Natural killer cell treated with Interleukin-12 subunit alpha and Interleukin-12 subunit beta and Interleukin-15 and Interleukin-18, amount 100 ng/mL, for 72 hours (primary cell): ENCODE measurements at regions not wholly inside any gene's neighbourhood (a gene's known extent, or its start where the extent isn't known, plus 50 kb on each side); places are given as distances from the start of the nearest gene placed in this dataset.
"Not testable (repeated sequence)": the region's sequence is repeated elsewhere in the genome, so short reads cannot be mapped to it uniquely, and the experiment has no call there.

ENCODE experiments used
- ATAC-seq, 2 donors: fragments of 150-1000 bp; cut with Tn5 transposase in 1 of 2; sonication (Bioruptor Pico), chemical (Tn5 transposase) in 1 of 2; 2 replicates each; pipeline ENCODE4 v1.10.0; 2021
- DNase-seq: peaks from one replicate; pipeline ENCODE4 v3.0.0; 2022; ENCODE audit warnings: low spot score
- H3K27ac Mint-ChIP-seq, 2 donors: 1 replicate in 1 of 2; 2 replicates in 1 of 2; pipeline ENCODE4 v1.8.0; 2022; ENCODE audit warnings: mixed read lengths in 2 of 2, mild to moderate bottlenecking in 1 of 2, moderate library complexity in 1 of 2
- H3K27me3 Mint-ChIP-seq, 2 donors: 1 replicate in 1 of 2; 2 replicates in 1 of 2; pipeline ENCODE4 v1.8.0; 2022; ENCODE audit warnings: mixed read lengths in 2 of 2
- H3K36me3 Mint-ChIP-seq: one replicate; pipeline ENCODE4 v1.8.0; 2022; ENCODE audit warnings: mixed read lengths
- H3K4me1 Mint-ChIP-seq, 2 donors: 1 replicate in 1 of 2; 2 replicates in 1 of 2; pipeline ENCODE4 v1.8.0; 2022; ENCODE audit warnings: low read depth in 2 of 2, mixed read lengths in 2 of 2, mild to moderate bottlenecking in 1 of 2
- H3K4me3 Mint-ChIP-seq: one replicate; pipeline ENCODE4 v1.8.0; 2022; ENCODE audit warnings: mixed read lengths
- H3K9me3 Mint-ChIP-seq: 2 replicates; pipeline ENCODE4 v1.8.0; 2022; ENCODE audit warnings: mixed read lengths

DNA sequence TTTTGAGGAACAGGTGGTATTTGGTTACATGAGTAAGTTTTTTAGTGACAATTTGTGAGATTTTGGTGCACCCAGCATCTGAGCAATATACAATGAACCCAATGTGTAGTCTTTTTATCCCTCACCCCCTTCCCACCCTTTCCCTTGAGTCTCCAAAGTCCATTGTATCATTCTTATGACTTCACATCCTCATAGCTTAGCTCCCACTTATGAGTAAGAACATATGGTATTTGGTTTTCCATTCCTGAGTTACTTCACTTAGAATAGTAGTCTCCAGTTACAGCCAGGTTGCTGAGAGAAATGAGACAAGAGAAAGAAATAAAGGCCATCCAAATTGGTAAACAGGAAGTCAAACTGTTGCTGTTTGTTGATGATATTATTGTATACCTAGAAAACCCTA lies 87.5 kb downstream of the OTOR start:
- H3K4me3 Mint-ChIP-seq, H3K27ac Mint-ChIP-seq, DNase-seq, H3K4me1 Mint-ChIP-seq, H3K36me3 Mint-ChIP-seq, H3K9me3 Mint-ChIP-seq, ATAC-seq: not testable (repeated sequence)
- H3K27me3 Mint-ChIP-seq: peaks cover 3 to 16% of the 10 kb centered on the region in 2 donors

DNA sequence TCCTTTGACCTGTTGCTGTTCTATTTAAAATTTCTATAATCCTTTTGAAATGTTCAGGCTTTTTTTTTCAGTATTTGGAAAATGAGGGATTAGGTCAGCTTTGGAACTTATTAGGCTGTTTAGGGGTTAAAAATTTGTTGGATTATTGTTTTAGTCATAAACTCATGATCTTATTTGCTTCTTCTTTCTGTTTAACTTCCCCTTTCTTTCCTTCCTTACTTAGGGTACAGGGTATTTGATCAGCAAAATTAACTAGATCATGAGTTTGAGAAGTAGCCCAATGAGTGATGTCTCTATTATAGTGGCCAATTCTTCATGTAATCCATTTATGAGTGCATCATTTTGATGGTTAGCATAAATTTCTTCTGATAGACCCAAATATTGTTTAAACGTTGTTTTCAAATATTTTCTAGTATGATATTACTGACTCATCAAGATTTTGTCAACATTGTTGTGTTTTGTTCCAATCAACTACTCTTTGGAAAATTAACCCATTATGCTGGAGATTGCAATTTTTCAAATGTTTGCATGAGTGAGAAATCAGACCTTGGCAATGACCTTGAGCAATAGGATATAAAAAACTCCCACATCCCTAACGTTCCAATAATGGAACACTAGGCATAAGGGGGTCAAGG lies 94.4 kb downstream of the OTOR start:
- Mint-ChIP-seq H3K27ac (no peak overlapping the region), H3K4me1 (no peaks in the 10 kb centered on the region), H3K9me3 (no peaks in the 10 kb centered on the region), H3K4me3 (no peak overlapping the region), H3K27me3 (peaks cover 0 to 6% of the 10 kb centered on the region in 2 donors), H3K36me3 (no peaks in the 10 kb centered on the region)
- ATAC-seq (no peak), DNase-seq (no peak)

DNA sequence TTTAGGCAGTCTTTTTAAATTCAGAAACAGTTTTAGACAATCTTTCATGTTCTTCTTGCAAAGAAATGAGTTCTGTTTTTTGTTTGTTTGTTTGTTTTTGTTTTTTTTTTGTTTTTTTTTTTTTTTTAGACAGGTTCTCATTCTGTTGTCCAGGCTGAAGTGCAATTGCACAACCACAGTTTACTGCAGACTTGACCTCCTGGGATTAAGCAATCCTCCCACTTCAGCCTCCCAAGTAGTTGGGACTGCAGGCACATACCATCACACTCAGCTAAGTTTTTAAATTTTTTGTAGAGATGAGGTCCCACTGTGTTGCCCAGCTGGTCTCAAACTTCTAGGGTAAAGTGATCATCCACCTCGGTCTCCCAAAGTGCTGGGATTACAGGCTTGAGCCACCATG lies 96.2 kb downstream of the OTOR start:
- Mint-ChIP-seq H3K36me3 (no peaks in the 10 kb centered on the region), H3K4me3 (no peak overlapping the region), H3K27me3 (peaks cover 0 to 6% of the 10 kb centered on the region in 2 donors), H3K4me1 (no peaks in the 10 kb centered on the region), H3K9me3 (no peaks in the 10 kb centered on the region), H3K27ac (no peak overlapping the region)
- ATAC-seq: no peak
- no peak for DNase-seq

DNA sequence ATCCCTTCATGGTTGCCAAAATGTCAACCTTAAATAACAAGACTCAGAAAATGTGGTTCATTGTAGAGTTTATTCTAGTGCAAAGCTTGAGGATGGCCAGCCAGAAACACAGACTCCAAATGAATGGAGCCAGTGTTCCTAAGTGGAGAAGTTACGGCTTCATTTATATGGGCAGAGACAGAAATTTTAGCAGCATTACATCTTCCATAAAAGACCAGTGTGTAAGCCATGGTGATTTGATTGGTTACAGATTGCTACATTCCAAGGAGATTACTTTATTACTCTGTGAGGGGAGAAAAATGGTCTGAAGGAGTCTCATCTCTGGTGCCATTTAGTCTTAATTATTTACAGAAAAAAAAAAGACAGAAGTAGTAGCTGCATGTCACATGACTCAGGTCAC lies 97.8 kb downstream of the OTOR start:
- Mint-ChIP-seq H3K4me3 (no peak overlapping the region), H3K4me1 (no peaks in the 10 kb centered on the region), H3K27me3 (peaks cover 0 to 6% of the 10 kb centered on the region in 2 donors), H3K27ac (no peak overlapping the region), H3K36me3 (no peaks in the 10 kb centered on the region), H3K9me3 (no peaks in the 10 kb centered on the region)
- ATAC-seq: no peak
- DNase-seq: no peak

DNA sequence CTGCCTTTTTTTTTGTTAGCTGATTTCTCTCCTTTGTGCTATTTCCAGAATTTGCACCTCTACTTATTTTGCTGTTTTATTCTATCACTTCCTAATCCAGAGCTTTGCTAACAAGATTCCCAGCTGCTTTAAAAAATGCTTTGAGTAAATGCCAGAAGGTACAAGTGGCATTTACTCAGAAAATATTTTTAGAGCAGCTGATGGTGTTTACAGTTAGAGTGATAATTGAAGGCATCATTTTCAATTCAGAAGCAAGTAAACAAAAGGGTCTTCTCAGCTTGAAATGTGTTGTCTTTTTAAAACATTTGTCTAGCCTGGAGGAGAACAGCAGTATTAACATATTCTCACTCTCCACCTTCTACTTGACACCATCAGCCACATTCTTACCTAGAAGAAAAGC lies 99.9 kb downstream of the OTOR start:
- Mint-ChIP-seq H3K36me3 (no peaks in the 10 kb centered on the region), H3K27ac (no peak overlapping the region), H3K27me3 (peaks cover 0 to 5% of the 10 kb centered on the region in 2 donors), H3K4me3 (no peak overlapping the region), H3K9me3 (peaks cover 6% of the 10 kb centered on the region), H3K4me1 (no peaks in the 10 kb centered on the region)
- DNase-seq (no peak), ATAC-seq (no peak)

DNA sequence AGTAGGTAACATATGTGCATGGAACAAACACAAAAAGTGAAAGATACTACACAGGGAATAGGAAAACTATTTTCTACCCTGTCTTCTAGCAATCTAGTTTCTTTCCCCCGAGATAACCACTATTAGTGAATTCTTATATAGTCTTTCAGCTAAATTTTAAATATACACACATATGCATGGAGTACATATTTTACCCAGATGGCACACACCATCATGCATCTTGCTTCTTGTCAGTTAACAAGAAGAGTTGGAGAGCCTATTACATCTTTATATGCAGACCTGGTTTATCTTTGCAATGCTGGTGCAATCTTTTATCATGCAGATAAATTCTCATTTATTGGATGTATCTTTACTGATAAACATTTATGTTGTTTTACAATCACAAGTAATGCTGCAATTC lies 100.4 kb downstream of the OTOR start:
- no peak overlapping the region for H3K4me3 Mint-ChIP-seq
- H3K27me3 Mint-ChIP-seq: peaks cover 0 to under 1% of the 10 kb centered on the region in 2 donors
- no peak for ATAC-seq
- no peaks in the 10 kb centered on the region for H3K4me1 Mint-ChIP-seq
- H3K27ac Mint-ChIP-seq: no peak overlapping the region
- no peaks in the 10 kb centered on the region for H3K36me3 Mint-ChIP-seq
- H3K9me3 Mint-ChIP-seq: peaks cover 8% of the 10 kb centered on the region
- no peak for DNase-seq

DNA sequence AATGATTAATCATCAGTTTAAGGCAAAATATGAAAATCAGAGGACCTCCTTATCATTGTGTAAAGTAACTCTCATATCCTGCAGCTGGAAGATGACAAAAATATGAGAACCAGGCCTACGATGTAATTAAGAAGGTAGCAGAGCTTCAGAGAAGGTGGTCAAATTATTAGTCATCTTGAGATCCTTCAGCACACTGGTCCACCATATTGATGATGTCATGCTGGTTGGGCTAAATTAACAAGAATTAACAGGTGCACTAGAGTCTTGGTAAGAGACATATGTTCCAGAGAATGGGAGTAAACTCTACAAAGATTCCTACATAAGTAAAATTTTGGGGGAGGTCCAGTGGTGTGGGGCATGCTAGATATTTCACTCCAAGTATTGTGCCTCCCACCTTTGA lies 112.8 kb downstream of the OTOR start:
- Mint-ChIP-seq H3K4me3 (no peak overlapping the region), H3K27ac (no peak overlapping the region), H3K9me3 (peaks cover 14% of the 10 kb centered on the region), H3K4me1 (no peaks in the 10 kb centered on the region), H3K36me3 (peaks cover 5% of the 10 kb centered on the region), H3K27me3 (peaks cover 0 to 2% of the 10 kb centered on the region in 2 donors)
- no peak for ATAC-seq
- DNase-seq: no peak

DNA sequence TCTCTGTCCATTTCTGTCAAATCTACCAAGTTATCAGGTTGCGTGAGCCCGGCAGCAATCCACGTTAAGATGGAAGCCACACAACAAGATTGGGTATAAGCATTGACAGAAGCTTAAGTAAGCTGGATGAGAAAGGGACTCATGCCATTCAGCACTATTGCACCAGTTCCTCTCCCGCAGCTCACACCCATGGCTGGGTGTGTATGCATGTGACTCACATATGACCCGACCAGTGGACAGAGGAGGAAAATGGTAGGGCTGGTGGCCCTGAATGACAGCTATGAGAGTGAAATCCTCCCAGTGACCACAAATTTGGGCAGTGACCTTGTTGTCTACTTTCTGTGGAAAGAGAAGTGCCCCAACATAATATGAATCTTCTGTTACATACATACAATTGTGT lies 113.5 kb downstream of the OTOR start:
- Mint-ChIP-seq H3K27me3 (peaks cover 0 to 2% of the 10 kb centered on the region in 2 donors), H3K36me3 (peaks cover 5% of the 10 kb centered on the region), H3K9me3 (peaks cover 14% of the 10 kb centered on the region), H3K4me3 (no peak overlapping the region), H3K4me1 (no peaks in the 10 kb centered on the region), H3K27ac (no peak overlapping the region)
- DNase-seq: no peak
- ATAC-seq: no peak

DNA sequence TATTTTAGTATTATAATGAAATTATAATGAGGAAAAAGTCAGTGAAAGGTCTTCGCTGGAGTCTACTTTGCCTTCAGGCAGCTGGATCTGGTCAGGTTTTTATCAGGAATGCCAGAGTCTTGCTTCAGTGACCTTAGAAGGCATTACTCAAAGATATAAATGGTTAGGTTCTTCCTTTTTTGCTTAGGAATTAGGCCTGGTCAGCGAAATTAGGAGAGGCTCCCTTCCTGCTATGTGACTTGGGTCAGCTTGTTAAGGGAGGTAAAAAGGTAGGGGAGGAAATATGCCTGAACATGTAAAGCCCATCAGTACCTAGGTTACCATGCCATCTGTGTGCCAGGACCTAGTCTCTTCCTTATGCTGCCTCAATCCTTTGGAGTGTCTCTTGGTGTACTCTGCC lies 115.1 kb downstream of the OTOR start:
- DNase-seq (no peak), ATAC-seq (no peak)
- Mint-ChIP-seq H3K9me3 (peaks cover 13% of the 10 kb centered on the region), H3K27ac (no peak overlapping the region), H3K36me3 (no peaks in the 10 kb centered on the region), H3K4me3 (no peak overlapping the region), H3K27me3 (no peaks in the 10 kb centered on the region), H3K4me1 (no peaks in the 10 kb centered on the region)

DNA sequence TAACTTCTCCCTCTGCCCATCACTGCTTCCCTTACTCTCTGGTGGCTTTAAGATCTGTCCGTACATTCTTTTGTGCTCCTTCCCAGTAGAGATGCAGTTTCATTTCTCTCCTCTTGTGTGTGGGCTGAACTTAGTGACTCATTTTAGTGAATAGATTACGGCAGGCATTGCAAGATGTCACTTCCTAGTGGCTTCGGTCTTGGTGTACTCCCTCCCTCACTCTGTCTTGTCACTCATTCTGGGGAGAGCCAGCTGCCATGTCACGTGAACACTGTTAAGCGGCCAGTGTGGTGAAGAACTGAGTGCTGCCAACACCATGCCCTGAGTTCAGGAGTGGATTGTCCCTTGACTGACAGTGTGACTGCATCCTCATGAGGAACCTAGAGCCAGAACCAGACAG lies 115.9 kb downstream of the OTOR start:
- peaks cover 8% of the 10 kb centered on the region for H3K9me3 Mint-ChIP-seq
- H3K36me3 Mint-ChIP-seq: no peaks in the 10 kb centered on the region
- no peaks in the 10 kb centered on the region for H3K27me3 Mint-ChIP-seq
- DNase-seq (no peak), ATAC-seq (no peak)
- no peaks in the 10 kb centered on the region for H3K4me1 Mint-ChIP-seq
- H3K4me3 Mint-ChIP-seq: no peak overlapping the region
- H3K27ac Mint-ChIP-seq: no peak overlapping the region

DNA sequence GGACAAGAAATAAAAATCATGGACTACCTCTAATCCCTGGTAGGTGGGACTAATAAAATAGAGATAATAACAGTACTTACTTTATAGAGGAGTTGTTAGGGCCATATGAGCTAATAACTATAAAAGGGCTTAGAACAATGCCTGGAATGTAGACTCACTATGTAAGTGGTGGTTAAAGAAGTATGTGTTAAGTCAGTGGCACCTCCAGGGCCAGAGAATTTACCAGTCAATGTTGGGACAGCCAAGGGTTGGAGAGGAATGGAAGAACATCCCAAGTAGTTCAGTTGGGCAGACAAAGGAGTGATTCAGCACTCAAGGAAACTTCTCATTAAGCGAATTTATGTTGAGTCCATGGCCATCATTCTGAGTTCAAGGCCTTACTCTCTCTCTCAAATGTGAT lies 116.8 kb downstream of the OTOR start:
- Mint-ChIP-seq H3K9me3 (peaks cover 8% of the 10 kb centered on the region), H3K4me3 (no peak overlapping the region), H3K4me1 (no peaks in the 10 kb centered on the region), H3K27me3 (no peaks in the 10 kb centered on the region), H3K36me3 (no peaks in the 10 kb centered on the region), H3K27ac (no peak overlapping the region)
- DNase-seq (no peak), ATAC-seq (no peak)

DNA sequence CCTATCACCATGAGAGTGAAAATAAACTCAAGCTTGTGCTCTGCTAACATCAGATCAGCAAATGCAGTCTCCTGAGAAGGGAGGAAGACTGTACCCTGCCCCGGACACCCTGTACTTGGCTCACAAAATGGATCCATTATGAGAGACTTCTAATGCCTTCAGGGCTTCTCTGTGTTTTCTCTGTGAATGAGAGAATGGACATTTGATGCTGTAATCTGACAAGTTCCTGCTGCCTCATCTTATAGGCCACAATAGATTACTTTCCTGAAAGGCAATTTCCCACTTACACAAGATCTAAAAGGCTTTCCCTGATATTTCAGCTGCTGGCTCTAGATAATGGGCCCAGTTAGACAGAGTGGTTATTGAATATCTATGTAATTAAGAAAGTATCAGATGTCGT lies 117.2 kb downstream of the OTOR start:
- no peak overlapping the region for H3K27ac Mint-ChIP-seq
- H3K27me3 Mint-ChIP-seq: no peaks in the 10 kb centered on the region
- peaks cover 8% of the 10 kb centered on the region for H3K9me3 Mint-ChIP-seq
- no peak overlapping the region for H3K4me3 Mint-ChIP-seq
- DNase-seq: no peak
- no peaks in the 10 kb centered on the region for H3K36me3 Mint-ChIP-seq
- ATAC-seq: no peak
- H3K4me1 Mint-ChIP-seq: no peaks in the 10 kb centered on the region

DNA sequence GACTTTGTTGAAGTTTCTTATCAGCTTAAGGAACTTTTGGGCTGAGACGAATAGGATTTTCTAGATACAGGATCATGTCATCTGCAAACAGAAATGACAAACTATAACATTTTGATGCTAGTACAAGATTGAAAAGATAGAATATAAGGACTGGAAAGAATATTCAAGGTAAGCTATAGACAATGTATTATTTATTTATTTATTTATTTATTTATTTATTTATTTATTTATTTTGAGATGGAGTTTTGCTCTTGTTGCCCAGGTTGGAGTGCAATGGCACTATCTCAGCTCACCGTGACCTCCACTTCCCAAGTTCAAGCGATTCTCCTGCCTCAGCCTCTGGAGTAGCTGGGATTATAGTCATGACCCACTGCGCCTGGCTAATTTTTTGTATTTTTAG lies 125.0 kb downstream of the OTOR start:
- not testable (repeated sequence) for H3K4me1 Mint-ChIP-seq, H3K4me3 Mint-ChIP-seq, ATAC-seq, H3K9me3 Mint-ChIP-seq, DNase-seq, H3K27me3 Mint-ChIP-seq, H3K27ac Mint-ChIP-seq, H3K36me3 Mint-ChIP-seq

DNA sequence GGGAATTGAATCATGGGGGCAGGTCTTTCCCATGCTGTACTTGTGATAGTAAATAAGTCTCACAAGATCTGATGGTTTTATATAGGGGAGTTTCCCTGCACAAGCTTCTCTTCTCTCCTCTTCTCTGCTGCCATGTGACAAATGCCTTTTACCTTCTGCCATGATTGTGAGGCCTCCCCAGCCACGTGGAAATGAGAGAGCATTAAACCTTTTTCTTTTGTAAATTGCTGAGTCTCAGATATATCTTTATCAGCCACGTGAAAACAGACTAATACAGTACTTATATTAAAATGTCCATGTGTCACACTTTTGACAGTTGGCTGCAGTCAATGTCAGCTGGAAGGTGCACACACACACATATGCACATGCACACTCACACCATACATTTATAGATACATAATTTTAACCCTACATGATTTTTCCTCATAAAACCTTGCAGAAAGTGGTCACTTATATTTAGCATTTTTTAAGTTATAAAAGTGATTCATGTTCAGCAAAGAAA lies 128.9 kb downstream of the OTOR start:
- H3K27me3 Mint-ChIP-seq: no peaks in the 10 kb centered on the region
- no peaks in the 10 kb centered on the region for H3K4me1 Mint-ChIP-seq
- no peak for ATAC-seq
- H3K9me3 Mint-ChIP-seq: no peaks in the 10 kb centered on the region
- no peaks in the 10 kb centered on the region for H3K36me3 Mint-ChIP-seq
- H3K4me3 Mint-ChIP-seq: no peak overlapping the region
- H3K27ac Mint-ChIP-seq: no peak overlapping the region
- DNase-seq: no peak

DNA sequence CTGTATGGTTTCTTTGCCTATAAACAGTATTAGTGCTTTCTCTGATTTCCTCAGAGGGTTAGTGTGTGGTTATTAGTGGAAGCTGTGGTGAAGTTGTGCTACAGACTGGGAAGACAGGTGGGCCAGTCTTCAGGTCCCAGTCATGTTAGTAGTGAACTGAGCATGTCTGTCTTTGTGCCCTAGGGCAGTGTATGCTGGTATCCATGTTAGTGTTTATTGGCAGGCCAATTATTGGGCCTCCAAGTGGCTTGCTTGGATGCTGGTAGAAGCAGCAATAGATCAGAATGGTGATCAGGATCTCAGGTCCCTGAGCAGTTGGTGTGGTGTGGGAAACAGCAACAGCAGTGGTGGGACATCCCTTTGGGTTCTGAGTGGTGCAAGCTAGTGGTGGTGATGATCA lies 137.6 kb downstream of the OTOR start:
- Mint-ChIP-seq H3K27ac (no peak overlapping the region), H3K27me3 (no peaks in the 10 kb centered on the region), H3K36me3 (no peaks in the 10 kb centered on the region), H3K4me1 (no peaks in the 10 kb centered on the region), H3K9me3 (peaks cover 9% of the 10 kb centered on the region), H3K4me3 (no peak overlapping the region)
- no peak for DNase-seq
- ATAC-seq: no peak
